Progenitor cell of endocrine pancreas (in vitro differentiated cells): ENCODE measurements at regions not wholly inside any gene's neighbourhood (a gene's known extent, or its start where the extent isn't known, plus 50 kb on each side); places are given as distances from the start of the nearest gene placed in this dataset.

ENCODE experiments used
- DNase-seq: peaks from one replicate; pipeline ENCODE4 v3.0.0; 2021; ENCODE audit warnings: low spot score; ENCODE audit not compliant: unreplicated experiment
- H3K27ac Mint-ChIP-seq: 2 replicates; pipeline ENCODE4 v1.8.0; 2021; ENCODE audit warnings: mild to moderate bottlenecking, moderate library complexity, mixed read lengths
- H3K27me3 Mint-ChIP-seq: 2 replicates; pipeline ENCODE4 v1.8.0; 2021; ENCODE audit warnings: mixed read lengths
- H3K36me3 Mint-ChIP-seq: 2 replicates; pipeline ENCODE4 v1.8.0; 2022; ENCODE audit warnings: mixed read lengths; ENCODE audit not compliant: insufficient read depth
- H3K4me1 Mint-ChIP-seq: 2 replicates; pipeline ENCODE4 v1.8.0; 2021; ENCODE audit warnings: low read depth, mixed read lengths
- H3K4me3 Mint-ChIP-seq: 2 replicates; pipeline ENCODE4 v1.8.0; 2021; ENCODE audit warnings: low read depth, mild to moderate bottlenecking, moderate library complexity, mixed read lengths
- H3K9me3 Mint-ChIP-seq: 2 replicates; pipeline ENCODE4 v1.8.0; 2021; ENCODE audit warnings: low read depth, mixed read lengths
- CTCF ChIP-seq: fragments of 200-600 bp; sonication (generic); IDR thresholded peaks from one replicate; pipeline ENCODE4 v1.5.0; 2021; ENCODE audit warnings: antibody characterized with exemption, mild to moderate bottlenecking; ENCODE audit not compliant: unreplicated experiment

- H3K4me3 Mint-ChIP-seq, result no peak overlapping the region
- H3K27me3 Mint-ChIP-seq, result no peaks in the 10 kb centered on the region
- H3K36me3 Mint-ChIP-seq, result no peaks in the 10 kb centered on the region
- H3K4me1 Mint-ChIP-seq, result no peaks in the 10 kb centered on the region
- H3K9me3 Mint-ChIP-seq, result peaks cover 5% of the 10 kb centered on the region
- no peak for TF ChIP-seq CTCF
- H3K27ac Mint-ChIP-seq, result no peak overlapping the region
- DNase-seq, result no peak
These were observed 513.3 kb downstream of the ANKRD50 start for GRCh38 chr4:124199185-124199584.

- Mint-ChIP-seq H3K9me3 (peaks cover 2% of the 10 kb centered on the region), H3K4me1 (no peaks in the 10 kb centered on the region), H3K36me3 (no peaks in the 10 kb centered on the region), H3K27me3 (no peaks in the 10 kb centered on the region), H3K27ac (no peak overlapping the region), H3K4me3 (no peak overlapping the region)
- no peak for TF ChIP-seq CTCF
- DNase-seq, result no peak
These were observed 512.8 kb downstream of the ANKRD50 start for GRCh38 chr4:124199755-124200154.

- no peak for DNase-seq
- Mint-ChIP-seq H3K36me3 (no peaks in the 10 kb centered on the region), H3K27ac (no peak overlapping the region), H3K4me1 (no peaks in the 10 kb centered on the region), H3K4me3 (no peak overlapping the region), H3K9me3 (no peaks in the 10 kb centered on the region), H3K27me3 (no peaks in the 10 kb centered on the region)
- no peak for TF ChIP-seq CTCF
These were observed 510.9 kb downstream of the ANKRD50 start for GRCh38 chr4:124201636-124202035.

- Mint-ChIP-seq H3K4me3 (no peak overlapping the region), H3K27ac (no peak overlapping the region), H3K9me3 (no peaks in the 10 kb centered on the region), H3K27me3 (no peaks in the 10 kb centered on the region), H3K4me1 (no peaks in the 10 kb centered on the region), H3K36me3 (no peaks in the 10 kb centered on the region)
- TF ChIP-seq CTCF, result no peak
- DNase-seq, result no peak
These were observed 510.4 kb downstream of the ANKRD50 start for GRCh38 chr4:124202099-124202498.

GRCh38 chr4:124203613-124204238 lies 508.8 kb downstream of the ANKRD50 start:
- no peak for TF ChIP-seq CTCF
- H3K4me3 Mint-ChIP-seq, result no peak overlapping the region
- H3K36me3 Mint-ChIP-seq, result no peaks in the 10 kb centered on the region
- H3K9me3 Mint-ChIP-seq, result no peaks in the 10 kb centered on the region
- no peak for DNase-seq
- no peaks in the 10 kb centered on the region for H3K27me3 Mint-ChIP-seq
- H3K27ac Mint-ChIP-seq, result no peak overlapping the region
- no peaks in the 10 kb centered on the region for H3K4me1 Mint-ChIP-seq
